Nephron progenitor cell (in vitro differentiated cells): ENCODE measurements at regions not wholly inside any gene's neighbourhood (a gene's known extent, or its start where the extent isn't known, plus 50 kb on each side); places are given as distances from the start of the nearest gene placed in this dataset.

Experiments used
- DNase-seq: peaks from one replicate; pipeline ENCODE4 v3.0.0; 2021
- H3K27ac Mint-ChIP-seq: 2 replicates; pipeline ENCODE4 v1.8.0; 2021; ENCODE audit warnings: mild to moderate bottlenecking, moderate library complexity, mixed read lengths
- H3K27me3 Mint-ChIP-seq: 2 replicates; pipeline ENCODE4 v1.8.0; 2021; ENCODE audit warnings: mild to moderate bottlenecking, low read depth, mixed read lengths; ENCODE audit not compliant: poor library complexity
- H3K36me3 Mint-ChIP-seq: 2 replicates; pipeline ENCODE4 v1.8.0; 2021; ENCODE audit warnings: low read depth, mixed read lengths
- H3K4me1 Mint-ChIP-seq: 2 replicates; pipeline ENCODE4 v1.8.0; 2021; ENCODE audit warnings: mixed read lengths
- H3K4me3 Mint-ChIP-seq: 2 replicates; pipeline ENCODE4 v1.8.0; 2021; ENCODE audit warnings: mild to moderate bottlenecking, moderate library complexity, mixed read lengths
- H3K9me3 Mint-ChIP-seq: 2 replicates; pipeline ENCODE4 v1.8.0; 2021; ENCODE audit warnings: mild to moderate bottlenecking, moderate library complexity, mixed read lengths
- TF ChIP-seq, protein P1 (sequence below): fragments of 200-600 bp; sonication (generic); IDR thresholded peaks from 2 replicates; pipeline ENCODE4 v1.5.0; 2021; ENCODE audit warnings: antibody characterized with exemption

- no peaks in the 10 kb centered on the region for H3K27me3 Mint-ChIP-seq
- H3K4me1 Mint-ChIP-seq = peaks cover 48% of the 10 kb centered on the region
- no peak overlapping the region for H3K27ac Mint-ChIP-seq
- peaks cover 8% of the 10 kb centered on the region for H3K36me3 Mint-ChIP-seq
- TF ChIP-seq, protein P1, sequence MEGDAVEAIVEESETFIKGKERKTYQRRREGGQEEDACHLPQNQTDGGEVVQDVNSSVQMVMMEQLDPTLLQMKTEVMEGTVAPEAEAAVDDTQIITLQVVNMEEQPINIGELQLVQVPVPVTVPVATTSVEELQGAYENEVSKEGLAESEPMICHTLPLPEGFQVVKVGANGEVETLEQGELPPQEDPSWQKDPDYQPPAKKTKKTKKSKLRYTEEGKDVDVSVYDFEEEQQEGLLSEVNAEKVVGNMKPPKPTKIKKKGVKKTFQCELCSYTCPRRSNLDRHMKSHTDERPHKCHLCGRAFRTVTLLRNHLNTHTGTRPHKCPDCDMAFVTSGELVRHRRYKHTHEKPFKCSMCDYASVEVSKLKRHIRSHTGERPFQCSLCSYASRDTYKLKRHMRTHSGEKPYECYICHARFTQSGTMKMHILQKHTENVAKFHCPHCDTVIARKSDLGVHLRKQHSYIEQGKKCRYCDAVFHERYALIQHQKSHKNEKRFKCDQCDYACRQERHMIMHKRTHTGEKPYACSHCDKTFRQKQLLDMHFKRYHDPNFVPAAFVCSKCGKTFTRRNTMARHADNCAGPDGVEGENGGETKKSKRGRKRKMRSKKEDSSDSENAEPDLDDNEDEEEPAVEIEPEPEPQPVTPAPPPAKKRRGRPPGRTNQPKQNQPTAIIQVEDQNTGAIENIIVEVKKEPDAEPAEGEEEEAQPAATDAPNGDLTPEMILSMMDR = no peak
- H3K9me3 Mint-ChIP-seq = peaks cover 3% of the 10 kb centered on the region
- DNase-seq = no peak
- H3K4me3 Mint-ChIP-seq = no peak overlapping the region
Measured at GRCh38 chr1:245016700-245017099, 138.1 kb upstream of the KIF26B start.

GRCh38 chr1:245015031-245015430 lies 139.8 kb upstream of the KIF26B start:
- peaks cover 11% of the 10 kb centered on the region for H3K36me3 Mint-ChIP-seq
- H3K4me3 Mint-ChIP-seq = no peak overlapping the region
- peak overlapping the region; percentile 15 for H3K27ac Mint-ChIP-seq

DNA sequence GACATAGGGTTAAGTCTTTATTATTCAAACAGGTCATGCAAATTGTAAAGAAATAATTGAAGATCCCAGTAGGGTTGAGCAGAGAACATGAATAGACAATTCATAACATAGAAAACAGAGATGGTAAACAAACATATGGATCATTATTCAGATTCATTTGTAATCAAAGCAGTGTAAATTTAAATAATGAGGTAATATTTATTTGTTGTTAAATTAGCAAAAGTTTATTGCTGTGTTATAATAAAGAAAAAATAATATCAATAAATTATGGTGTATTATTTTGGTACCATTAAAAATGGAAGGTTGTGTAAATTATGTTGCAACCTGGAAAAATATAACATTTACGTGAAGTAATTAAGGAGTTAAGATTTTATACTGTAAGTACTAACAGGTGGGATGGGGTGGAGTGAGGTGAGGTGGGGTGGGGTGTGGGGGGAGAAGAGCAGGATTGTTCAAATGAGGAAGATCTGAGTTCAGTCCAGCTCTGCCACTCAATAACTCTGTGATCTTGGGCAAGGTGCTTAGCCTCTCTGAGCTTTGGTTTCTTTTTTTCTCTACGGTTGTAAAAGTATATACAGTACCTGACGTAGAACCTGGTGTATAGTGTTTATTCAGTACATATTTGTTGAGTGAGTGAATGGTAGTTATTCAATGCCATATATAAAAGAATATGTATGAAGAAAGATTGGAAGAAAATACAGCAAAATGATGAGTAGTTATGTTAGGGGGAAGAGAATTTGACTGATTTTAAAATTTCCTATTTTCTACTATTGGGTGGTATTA lies 140.3 kb upstream of the KIF26B start:
- TF ChIP-seq, protein P1 = no peak
- DNase-seq = no peak
- Mint-ChIP-seq H3K27me3 (no peaks in the 10 kb centered on the region), H3K9me3 (no peaks in the 10 kb centered on the region), H3K4me1 (peaks cover 53% of the 10 kb centered on the region), H3K27ac (no peak overlapping the region), H3K36me3 (peaks cover 13% of the 10 kb centered on the region), H3K4me3 (no peak overlapping the region)

More at GRCh38 chr1:245015031-245015430, 139.8 kb upstream of the KIF26B start:
- peak; percentile 14 for DNase-seq
- H3K4me1 Mint-ChIP-seq = peaks cover 52% of the 10 kb centered on the region
- TF ChIP-seq, protein P1 = no peak
- H3K9me3 Mint-ChIP-seq = no peaks in the 10 kb centered on the region
- H3K27me3 Mint-ChIP-seq = no peaks in the 10 kb centered on the region

GRCh38 chr1:245010018-245010614 lies 144.7 kb upstream of the KIF26B start:
- no peak overlapping the region for H3K4me3 Mint-ChIP-seq
- TF ChIP-seq, protein P1 = no peak

GRCh38 chr1:245008761-245009160 lies 144.4 kb upstream of the HNRNPU start:
- TF ChIP-seq, protein P1 = no peak
- Mint-ChIP-seq H3K36me3 (peaks cover 7% of the 10 kb centered on the region), H3K4me3 (no peak overlapping the region), H3K4me1 (peaks cover 23% of the 10 kb centered on the region), H3K9me3 (no peaks in the 10 kb centered on the region), H3K27ac (no peak overlapping the region), H3K27me3 (no peaks in the 10 kb centered on the region)
- DNase-seq = no peak

More at GRCh38 chr1:245010018-245010614, 144.7 kb upstream of the KIF26B start:
- peaks cover 7% of the 10 kb centered on the region for H3K36me3 Mint-ChIP-seq
- no peaks in the 10 kb centered on the region for H3K9me3 Mint-ChIP-seq
- DNase-seq = no peak
- H3K27me3 Mint-ChIP-seq = no peaks in the 10 kb centered on the region
- peaks cover 34% of the 10 kb centered on the region for H3K4me1 Mint-ChIP-seq
- peak overlapping the region; percentile 43 for H3K27ac Mint-ChIP-seq
